SK-N-MC (cell line): ENCODE measurements at regions not wholly inside any gene's neighbourhood (a gene's known extent, or its start where the extent isn't known, plus 50 kb on each side); places are given as distances from the start of the nearest gene placed in this dataset.

Experiments used
- EZH2 ChIP-seq: fragments of 200-600 bp; sonication (generic); IDR thresholded peaks from one replicate; pipeline ENCODE4 v1.6.1; 2017; ENCODE audit warnings: antibody characterized with exemption
- FOXP2 ChIP-seq: optimal IDR thresholded peaks from 2 replicates; pipeline ENCODE3; 2011; ENCODE audit warnings: mild to moderate bottlenecking, moderate library complexity; ENCODE audit not compliant: insufficient read depth; ENCODE audit errors: extremely low read length, control extremely low read depth
- POLR2AphosphoS5 ChIP-seq: IDR thresholded peaks from 2 replicates; pipeline ENCODE4 v1.6.1; 2012; ENCODE audit warnings: mild to moderate bottlenecking, low read depth, low read length, borderline replicate concordance

DNA sequence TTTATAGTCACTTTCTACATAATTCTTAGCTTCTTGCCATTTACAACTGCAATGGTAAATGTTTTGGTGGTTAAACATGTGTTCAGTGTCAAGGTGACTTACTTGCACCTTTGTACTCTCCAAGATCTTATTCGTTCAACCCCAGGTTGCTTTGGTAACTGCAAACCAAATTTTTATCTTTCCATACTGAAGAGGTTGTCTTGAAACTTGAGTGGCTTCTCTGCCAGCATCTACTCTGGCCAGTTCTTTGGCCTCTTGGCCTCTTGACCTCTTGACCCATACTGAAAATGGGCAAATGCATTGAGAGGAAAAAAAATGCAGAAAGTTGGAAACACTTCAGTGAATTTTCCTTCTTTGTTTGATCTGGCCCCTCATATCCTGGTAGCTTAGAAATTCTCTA lies 88.0 kb upstream of the LRRC7 start:
- TF ChIP-seq POLR2AphosphoS5 (no peak), EZH2 (no peak), FOXP2 (no peak)
